Left lung (tissue), 4 donors: ENCODE measurements at regions not wholly inside any gene's neighbourhood (a gene's known extent, or its start where the extent isn't known, plus 50 kb on each side); places are given as distances from the start of the nearest gene placed in this dataset.

ENCODE experiments used
- ATAC-seq: fragments of 200-7000 bp; cut with Tn5 transposase; one replicate; pipeline ENCODE4 v1.9.1; 2020; ENCODE audit warnings: moderate library complexity
- DNase-seq, 4 donors: peaks; one replicate each; pipeline ENCODE4 v3.0.0-alpha.2; 2013 to 2020
- H3K27ac ChIP-seq, 2 donors: fragments of 200-600 bp; sonication (generic) in 1 of 2; one replicate each; pipeline versions ENCODE4 v1.5.0 to v1.8.0; 2020 to 2021
- H3K27me3 ChIP-seq, 2 donors: fragments of 200-600 bp; sonication (generic) in 1 of 2; one replicate each; pipeline versions ENCODE4 v1.5.0 to v1.8.0; 2020 to 2021
- H3K36me3 ChIP-seq, 2 donors: fragments of 200-600 bp; sonication (generic) in 1 of 2; one replicate each; pipeline versions ENCODE4 v1.5.0 to v1.8.0; 2020 to 2021
- H3K4me1 ChIP-seq, 2 donors: fragments of 200-600 bp; one replicate each; pipeline ENCODE4 v1.8.0; 2021
- H3K4me3 ChIP-seq, 2 donors: fragments of 200-600 bp; sonication (generic) in 1 of 2; one replicate each; pipeline versions ENCODE4 v1.5.0 to v1.8.0; 2020 to 2021; ENCODE audit warnings: mild to moderate bottlenecking in 1 of 2
- H3K9me3 ChIP-seq, 2 donors: fragments of 200-600 bp; sonication (generic) in 1 of 2; one replicate each; pipeline versions ENCODE4 v1.5.0 to v1.8.0; 2020 to 2021
- CTCF ChIP-seq, 2 donors: fragments of 200-600 bp; sonication (generic) in 1 of 2; IDR thresholded peaks; one replicate each; pipeline versions ENCODE4 v1.5.0 to v1.8.0; 2021; ENCODE audit warnings: antibody characterized with exemption in 2 of 2
- intact Hi-C, 2 donors: fragments of 100-400 bp; cut with DNase I; formaldehyde crosslinking; loops; one replicate each; pipeline versions ENCODE4 v1.11.2 to v1.14.2; 2022
- donor health status: DM: no; HTN: yes; CAD: no.
- donor health status: DM: no; HTN: no; CAD: no.

- H3K9me3 ChIP-seq: no peaks in the 10 kb centered on the region
- no peak for TF ChIP-seq CTCF (IDR thresholded peaks at IDR 0.05)
- peak in 1 of 4 donors; percentile 27 for DNase-seq
- no peaks in the 10 kb centered on the region for H3K27me3 ChIP-seq
- intact Hi-C loops: no loop called here
- no peaks in the 10 kb centered on the region for H3K36me3 ChIP-seq
- H3K4me3 ChIP-seq: no peak overlapping the region
- H3K4me1 ChIP-seq: no peaks in the 10 kb centered on the region
- no peak for ATAC-seq
- H3K27ac ChIP-seq: no peak overlapping the region
Observed at GRCh38 chr2:59665021-59665420, 888.4 kb downstream of the BCL11A start.

GRCh38 chr2:59662127-59662861, 891.2 kb downstream of the BCL11A start:
- intact Hi-C loops: no loop called here
- TF ChIP-seq CTCF (IDR thresholded peaks at IDR 0.05): no peak
- Histone ChIP-seq H3K36me3 (no peaks in the 10 kb centered on the region), H3K4me1 (no peaks in the 10 kb centered on the region), H3K9me3 (no peaks in the 10 kb centered on the region), H3K27ac (no peak overlapping the region), H3K4me3 (no peak overlapping the region), H3K27me3 (no peaks in the 10 kb centered on the region)
- DNase-seq: no peak
- ATAC-seq: no peak

GRCh38 chr2:59660262-59660661, 893.2 kb downstream of the BCL11A start:
- no peak for TF ChIP-seq CTCF (IDR thresholded peaks at IDR 0.05)
- Histone ChIP-seq H3K27ac (no peak overlapping the region), H3K9me3 (no peaks in the 10 kb centered on the region), H3K4me1 (no peaks in the 10 kb centered on the region), H3K27me3 (no peaks in the 10 kb centered on the region), H3K4me3 (no peak overlapping the region), H3K36me3 (no peaks in the 10 kb centered on the region)
- no peak for ATAC-seq
- intact Hi-C loops: no loop called here
- no peak for DNase-seq

GRCh38 chr2:59658906-59659635, 894.4 kb downstream of the BCL11A start:
- no peaks in the 10 kb centered on the region for H3K36me3 ChIP-seq
- no peaks in the 10 kb centered on the region for H3K27me3 ChIP-seq
- H3K9me3 ChIP-seq: no peaks in the 10 kb centered on the region
- peak; percentile 49 for ATAC-seq
- DNase-seq: peak in 1 of 4 donors; percentile 5
- no peaks in the 10 kb centered on the region for H3K4me1 ChIP-seq
- no peak overlapping the region for H3K4me3 ChIP-seq
- H3K27ac ChIP-seq: no peak overlapping the region
- intact Hi-C loops: no loop called here
- no peak for TF ChIP-seq CTCF (IDR thresholded peaks at IDR 0.05)

- TF ChIP-seq CTCF (IDR thresholded peaks at IDR 0.05): no peak
- peak; percentile 85 for ATAC-seq
- H3K27me3 ChIP-seq: no peaks in the 10 kb centered on the region
- peak in 2 of 4 donors; percentile 5 to 36 for DNase-seq
- intact Hi-C loops: no loop called here
- no peaks in the 10 kb centered on the region for H3K9me3 ChIP-seq
- no peak overlapping the region for H3K4me3 ChIP-seq
- H3K36me3 ChIP-seq: no peaks in the 10 kb centered on the region
- no peaks in the 10 kb centered on the region for H3K4me1 ChIP-seq
- no peak overlapping the region for H3K27ac ChIP-seq
Observed at GRCh38 chr2:59655809-59656208, 897.6 kb downstream of the BCL11A start.
